H1 (cell line): ENCODE measurements at regions not wholly inside any gene's neighbourhood (a gene's known extent, or its start where the extent isn't known, plus 50 kb on each side); places are given as distances from the start of the nearest gene placed in this dataset.

Experiments used
- CREB1 ChIP-seq: IDR thresholded peaks from 2 replicates; pipeline ENCODE4 v1.6.1; 2012; ENCODE audit warnings: inconsistent platforms
- POLR2A ChIP-seq, 2 experiments: IDR thresholded peaks; 1 replicate in 1 of 2; 2 replicates in 1 of 2; pipeline ENCODE4 v1.6.1; 2011; ENCODE audit warnings: low read depth in 2 of 2, low read length in 2 of 2, mild to moderate bottlenecking in 2 of 2; ENCODE audit errors: control extremely low read depth in 1 of 2
- POU5F1 ChIP-seq: IDR thresholded peaks from 2 replicates; pipeline ENCODE4 v1.6.1; 2011; ENCODE audit warnings: low read depth, mild to moderate bottlenecking, low read length, moderate library complexity
- SP1 ChIP-seq: IDR thresholded peaks from 2 replicates; pipeline ENCODE4 v1.6.1; 2011; ENCODE audit warnings: low read depth, low read length
- TAF1 ChIP-seq: IDR thresholded peaks from 2 replicates; pipeline ENCODE4 v1.6.1; 2011; ENCODE audit warnings: mild to moderate bottlenecking, low read depth, low read length

DNA sequence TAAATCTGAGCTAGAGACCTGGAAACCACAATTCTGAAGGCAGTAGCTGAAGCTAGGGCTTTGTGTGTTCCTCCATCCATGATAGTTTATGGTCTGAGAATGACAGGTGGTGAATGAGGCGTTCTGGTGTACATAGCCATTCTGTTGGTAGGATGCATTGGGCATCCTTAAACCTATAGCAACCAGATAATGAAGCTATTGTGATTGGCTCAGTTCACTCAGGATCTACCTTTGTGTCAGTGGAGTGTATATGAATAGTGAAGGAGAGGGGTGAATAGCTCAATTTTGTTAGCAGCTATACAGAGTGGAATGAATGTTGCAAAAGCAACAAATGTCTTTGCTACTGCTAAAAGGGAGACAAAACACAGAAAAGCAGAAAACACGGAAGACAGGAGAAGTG lies 80.0 kb upstream of the PCDH20 start:
- TF ChIP-seq POLR2A (IDR thresholded peaks at IDR 0.05; ENCODE audit: control extremely low read depth in 1 of 2, low read depth in 2 of 2, low read length in 2 of 2) (no peak), POU5F1 (no peak), CREB1 (no peak), SP1 (no peak), TAF1 (no peak)
